ENCODE measurements at regions not wholly inside any gene's neighbourhood (a gene's known extent, or its start where the extent isn't known, plus 50 kb on each side); places are given as distances from the start of the nearest gene placed in this dataset.

GRCh38 chr2:134770702-134771101, 51.9 kb upstream of the TMEM163 start:
- no peak for DNase-seq

DNA sequence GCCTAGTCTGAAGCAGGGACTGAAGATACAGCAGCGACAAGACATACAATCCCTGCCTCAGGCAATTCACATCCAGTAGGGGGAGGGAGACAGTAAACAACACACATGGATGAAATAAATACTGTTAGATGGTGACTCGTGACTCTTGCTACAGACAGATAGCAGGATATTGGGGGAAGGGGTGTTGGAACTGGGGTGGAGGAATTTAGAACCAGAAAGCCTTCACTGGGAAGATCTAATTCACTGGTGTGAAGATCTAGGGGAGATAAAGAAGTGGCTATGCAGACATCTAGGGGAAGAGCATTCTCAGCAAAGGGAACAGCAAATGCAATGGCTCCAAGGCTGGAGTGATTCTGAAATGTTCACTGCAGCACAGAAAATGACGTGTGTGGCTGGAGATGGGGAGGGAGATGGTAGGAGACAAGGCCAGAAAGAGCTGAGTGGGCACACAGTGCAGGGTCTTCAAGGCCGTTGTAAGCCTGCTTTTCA, 52.6 kb upstream of the TMEM163 start:
- no peak for DNase-seq

DNA sequence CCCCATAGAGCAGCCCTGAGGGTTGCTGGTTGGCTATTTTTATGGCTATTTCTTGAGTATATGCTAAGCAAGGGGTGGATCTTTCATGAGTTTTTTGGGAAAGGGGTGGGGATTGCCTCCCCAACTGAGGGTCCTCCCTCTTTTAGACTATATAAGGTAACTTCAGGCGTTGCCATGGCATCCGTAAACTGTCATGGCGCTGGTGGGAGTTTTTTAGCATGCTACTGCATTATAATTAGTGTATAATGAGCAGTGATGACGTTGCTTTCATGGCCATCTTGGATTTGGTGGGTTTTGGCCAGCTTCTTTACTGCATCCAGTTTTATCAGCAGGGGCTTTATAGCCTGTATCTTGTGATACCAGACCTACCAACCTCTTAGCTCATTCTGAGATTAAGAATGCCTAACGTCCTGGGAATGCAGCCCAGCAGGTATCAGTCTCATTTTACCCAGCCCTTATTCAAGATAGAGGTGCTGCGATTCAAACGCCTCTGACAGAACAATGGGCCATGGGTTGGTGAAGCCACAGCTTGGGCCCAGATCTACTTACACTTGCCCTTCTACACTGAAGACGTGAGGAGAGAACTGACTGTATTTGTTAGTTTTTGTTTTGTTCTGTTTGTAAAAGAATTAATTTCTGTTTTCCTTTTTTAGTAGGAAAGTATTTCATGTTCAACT, 53.8 kb upstream of the TMEM163 start:
- DNase-seq, result no peak

- DNase-seq, result peak in 1 of 3 donors; percentile 16
These were observed 54.5 kb upstream of the TMEM163 start for GRCh38 chr2:134773335-134773734.

- DNase-seq, result peak in 1 of 3 donors; percentile 11
These were observed 55.3 kb upstream of the TMEM163 start for GRCh38 chr2:134773759-134774742.

GRCh38 chr2:134774786-134775641, 56.2 kb upstream of the TMEM163 start:
- DNase-seq, result no peak

GRCh38 chr2:134776836-134777235, 58.0 kb upstream of the TMEM163 start:
- no peak for DNase-seq

DNA sequence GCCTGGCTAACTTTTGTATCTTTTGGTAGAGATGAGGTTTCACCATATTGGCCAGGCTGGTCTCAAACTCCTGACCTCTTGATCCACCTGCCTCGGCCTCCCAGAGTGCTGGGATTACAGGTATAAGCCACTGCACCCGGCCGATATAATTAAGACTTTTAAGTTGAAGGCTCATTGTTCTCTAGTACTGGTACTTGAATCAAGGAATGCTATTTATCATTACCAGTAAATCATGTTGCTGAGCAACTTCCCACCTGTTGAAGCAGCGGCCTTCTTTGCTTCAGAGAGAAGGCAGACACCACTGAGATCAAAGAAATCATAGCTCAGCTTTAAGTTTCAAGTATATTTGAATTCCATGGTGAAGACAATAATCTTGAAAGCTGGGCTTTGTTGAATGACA, 58.8 kb upstream of the TMEM163 start:
- DNase-seq, result no peak

- DNase-seq, result no peak
These were observed 59.6 kb upstream of the TMEM163 start for GRCh38 chr2:134778372-134778771.

- DNase-seq, result no peak
These were observed 57.4 kb upstream of the ACMSD start for GRCh38 chr2:134780972-134781371.

- DNase-seq, result no peak
These were observed 56.3 kb upstream of the ACMSD start for GRCh38 chr2:134782107-134782506.

GRCh38 chr2:134782792-134783191, 55.6 kb upstream of the ACMSD start:
- DNase-seq, result peak in 1 of 3 donors; percentile 13

DNA sequence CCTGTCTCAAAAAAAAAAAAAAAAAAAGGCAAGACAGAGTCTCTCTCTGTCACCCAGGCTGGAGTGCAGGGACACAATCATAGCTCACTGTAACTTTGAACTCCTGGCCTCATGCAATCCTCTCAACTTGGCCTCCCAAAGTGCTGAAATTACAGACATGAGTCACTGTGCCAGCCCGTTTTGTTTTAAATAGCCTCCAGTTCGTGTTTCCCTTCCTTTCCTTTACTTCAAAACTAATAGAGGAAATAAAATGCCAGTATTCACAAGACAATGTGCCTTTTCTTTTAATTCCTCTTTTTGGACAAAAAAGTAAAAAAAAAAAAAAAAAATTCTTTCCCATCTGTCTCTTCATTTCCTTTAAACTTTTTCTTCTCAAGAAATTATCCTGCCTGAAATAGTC, 54.5 kb upstream of the ACMSD start:
- DNase-seq, result no peak

GRCh38 chr2:134785659-134786430, 52.6 kb upstream of the ACMSD start:
- no peak for DNase-seq

GRCh38 chr2:134788417-134788816, 50.0 kb upstream of the ACMSD start:
- DNase-seq, result no peak
